ENCODE measurements at regions not wholly inside any gene's neighbourhood (a gene's known extent, or its start where the extent isn't known, plus 50 kb on each side); places are given as distances from the start of the nearest gene placed in this dataset.

GRCh38 chr4:184879271-184879670 is 53.5 kb upstream of the ACSL1 start:
- H3K4me1 ChIP-seq (ENCODE audit: insufficient read depth), result no peaks in the 10 kb centered on the region
- intact Hi-C loops (cut with DNase I), result no loop called here
- no peaks in the 10 kb centered on the region for H3K27me3 ChIP-seq
- no peak overlapping the region for H3K4me3 ChIP-seq
- DNase-seq, result no peak
- H3K9me3 ChIP-seq, result no peaks in the 10 kb centered on the region
- TF ChIP-seq POLR2A (IDR thresholded peaks at IDR 0.05) (no peak), EP300 (IDR thresholded peaks at IDR 0.05) (no peak), CTCF (IDR thresholded peaks at IDR 0.05) (no peak)
- H3K27ac ChIP-seq, result no peak overlapping the region
- H3K36me3 ChIP-seq, result no peaks in the 10 kb centered on the region
- WGBS, 3 donors, result 77 to 82% (median 79%) methylated on average over 3 of the region's 3 CpGs

GRCh38 chr4:184882276-184882675 is 56.5 kb upstream of the ACSL1 start:
- intact Hi-C loops (cut with DNase I), result no loop called here
- no peak for DNase-seq
- Histone ChIP-seq H3K4me1 (ENCODE audit: insufficient read depth) (no peaks in the 10 kb centered on the region), H3K27me3 (no peaks in the 10 kb centered on the region), H3K9me3 (no peaks in the 10 kb centered on the region), H3K36me3 (no peaks in the 10 kb centered on the region), H3K4me3 (no peak overlapping the region), H3K27ac (no peak overlapping the region)
- TF ChIP-seq EP300 (IDR thresholded peaks at IDR 0.05) (no peak), POLR2A (IDR thresholded peaks at IDR 0.05) (no peak), CTCF (IDR thresholded peaks at IDR 0.05) (no peak)
- 84 to 87% (median 85%) methylated on average over 10 of the region's 10 CpGs for WGBS, 3 donors

GRCh38 chr4:184883024-184883423 is 57.3 kb upstream of the ACSL1 start:
- Histone ChIP-seq H3K27ac (no peak overlapping the region), H3K36me3 (no peaks in the 10 kb centered on the region), H3K9me3 (no peaks in the 10 kb centered on the region), H3K27me3 (no peaks in the 10 kb centered on the region), H3K4me3 (no peak overlapping the region), H3K4me1 (ENCODE audit: insufficient read depth) (no peaks in the 10 kb centered on the region)
- intact Hi-C loops (cut with DNase I), result no loop called here
- 53 to 68% (median 58%) methylated on average over 6 of the region's 6 CpGs for WGBS, 3 donors
- TF ChIP-seq EP300 (IDR thresholded peaks at IDR 0.05) (no peak), POLR2A (IDR thresholded peaks at IDR 0.05) (no peak), CTCF (IDR thresholded peaks at IDR 0.05) (no peak)
- DNase-seq, result no peak

GRCh38 chr4:184884883-184885282 is 59.1 kb upstream of the ACSL1 start:
- Histone ChIP-seq H3K36me3 (no peaks in the 10 kb centered on the region), H3K27me3 (no peaks in the 10 kb centered on the region), H3K4me1 (ENCODE audit: insufficient read depth) (no peaks in the 10 kb centered on the region), H3K4me3 (no peak overlapping the region), H3K9me3 (no peaks in the 10 kb centered on the region), H3K27ac (no peak overlapping the region)
- no peak for DNase-seq
- no peak for TF ChIP-seq EP300 (IDR thresholded peaks at IDR 0.05)
- TF ChIP-seq CTCF (IDR thresholded peaks at IDR 0.05), result no peak
- no peak for TF ChIP-seq POLR2A (IDR thresholded peaks at IDR 0.05)
- intact Hi-C loops (cut with DNase I), result no loop called here
- WGBS, 3 donors, result 52 to 64% (median 56%) methylated on average over 5 of the region's 5 CpGs

- no peaks in the 10 kb centered on the region for H3K4me1 ChIP-seq (ENCODE audit: insufficient read depth)
- no peak overlapping the region for H3K4me3 ChIP-seq
- DNase-seq, result no peak
- TF ChIP-seq CTCF (IDR thresholded peaks at IDR 0.05), result no peak
- TF ChIP-seq POLR2A (IDR thresholded peaks at IDR 0.05), result no peak
- no peak for TF ChIP-seq EP300 (IDR thresholded peaks at IDR 0.05)
- 79 to 88% (median 85%) methylated on average over 4 of the region's 4 CpGs for WGBS, 3 donors
- no peaks in the 10 kb centered on the region for H3K27me3 ChIP-seq
- H3K36me3 ChIP-seq, result no peaks in the 10 kb centered on the region
- intact Hi-C loops (cut with DNase I), result no loop called here
- no peak overlapping the region for H3K27ac ChIP-seq
- no peaks in the 10 kb centered on the region for H3K9me3 ChIP-seq
These were observed 59.8 kb upstream of the ACSL1 start for GRCh38 chr4:184885602-184886001.

All from ovary (tissue), 7 donors.